Central memory CD4-positive, alpha-beta T cell (primary cell): ENCODE measurements at regions not wholly inside any gene's neighbourhood (a gene's known extent, or its start where the extent isn't known, plus 50 kb on each side); places are given as distances from the start of the nearest gene placed in this dataset.
A peak's percentile ranks its signal among the peaks of the same experiment; 100 is the strongest.
"Not testable (repeated sequence)": the region's sequence is repeated elsewhere in the genome, so short reads cannot be mapped to it uniquely, and the experiment has no call there.

Experiments
- DNase-seq: peaks from one replicate; pipeline ENCODE4 v3.0.0; 2022

- no peak for DNase-seq
Observed at GRCh38 chr11:69887330-69887729, 68.1 kb upstream of the FGF3 start.

- DNase-seq, result no peak
Observed at GRCh38 chr11:69887841-69888427, 68.7 kb upstream of the FGF3 start.

GRCh38 chr11:69888483-69889181 is 69.4 kb upstream of the FGF3 start:
- peak; percentile 43 for DNase-seq

- DNase-seq, result no peak
Observed at GRCh38 chr11:69889400-69890318, 70.4 kb upstream of the FGF3 start.

- DNase-seq, result no peak
Observed at GRCh38 chr11:69890476-69890875, 71.3 kb upstream of the FGF3 start.

GRCh38 chr11:69891421-69892236 is 72.4 kb upstream of the FGF3 start:
- no peak for DNase-seq

GRCh38 chr11:69892237-69892985 is 73.2 kb upstream of the FGF3 start:
- no peak for DNase-seq

GRCh38 chr11:69892986-69893555 is 73.9 kb upstream of the FGF3 start:
- DNase-seq, result no peak

- DNase-seq, result no peak
Observed at GRCh38 chr11:69893631-69894030, 74.4 kb upstream of the FGF3 start.

GRCh38 chr11:69894181-69894611 is 75.0 kb upstream of the FGF3 start:
- no peak for DNase-seq

GRCh38 chr11:69894648-69895047 is 75.4 kb upstream of the FGF3 start:
- DNase-seq, result no peak

GRCh38 chr11:69896250-69896649 is 77.0 kb upstream of the FGF3 start:
- no peak for DNase-seq

- no peak for DNase-seq
Observed at GRCh38 chr11:69898123-69898522, 78.9 kb upstream of the FGF3 start.

- no peak for DNase-seq
Observed at GRCh38 chr11:69899957-69900821, 81.0 kb upstream of the FGF3 start.

- not testable (repeated sequence) for DNase-seq
Observed at GRCh38 chr11:69900822-69901302, 81.6 kb upstream of the FGF3 start.

- no peak for DNase-seq
Observed at GRCh38 chr11:69902337-69902736, 83.1 kb upstream of the FGF3 start.

GRCh38 chr11:69903211-69903610 is 84.0 kb upstream of the FGF3 start:
- DNase-seq, result no peak

GRCh38 chr11:69904161-69904973 is 85.2 kb upstream of the FGF3 start:
- DNase-seq, result no peak

- DNase-seq, result no peak
Observed at GRCh38 chr11:69904974-69905535, 85.8 kb upstream of the FGF3 start.
